HCT116 (cell line): ENCODE measurements at regions not wholly inside any gene's neighbourhood (a gene's known extent, or its start where the extent isn't known, plus 50 kb on each side); places are given as distances from the start of the nearest gene placed in this dataset.

Experiments used
- ATAC-seq: fragments of 200-7000 bp; cut with Tn5 transposase; 2 replicates; pipeline ENCODE4 v1.9.1; 2020; ENCODE audit warnings: mild to moderate bottlenecking, moderate library complexity
- BruUV-seq: library from RNA; stranded (reverse); fragments of 400-500 nt; replicated peaks from 2 replicates; lab custom pipeline; 2021; lab: Mats Ljungman, UMichigan
- CTCF ChIA-PET: fragments of 300-600 bp; sonication (Branson Sonifier 250); formaldehyde crosslinking; loops from one replicate; lab custom pipeline; 2021; ENCODE audit warnings: antibody characterized with exemption; lab: Charles Lee
- POLR2A ChIA-PET: fragments of 300-600, 350-600 bp; sonication (Branson Sonifier 250); formaldehyde crosslinking; loops from one replicate; lab custom pipeline; 2021; ENCODE audit warnings: antibody characterized with exemption; lab: Charles Lee
- RAD21 ChIA-PET, 2 experiments: fragments of 300-600 bp; sonication (Branson Sonifier 250); formaldehyde crosslinking; loops; one replicate each; lab custom pipeline; 2023; ENCODE audit warnings: low total read pairs in 2 of 2; ENCODE audit not compliant: uncharacterized antibody in 2 of 2, unreplicated experiment in 2 of 2, low non-redundant PET in 1 of 2; lab: Charles Lee
- DNase-seq: peaks from one replicate; pipeline ENCODE4 v3.0.0-alpha.2; 2010; ENCODE audit warnings: low read depth, low spot score
- H2AFZ ChIP-seq: fragments of 200-600 bp; shearing (Covaris generic), sonication (generic); 2 replicates; pipeline ENCODE4 v1.6.1; 2017; ENCODE audit warnings: low read depth, mixed run types, mixed read lengths, antibody characterized with exemption, low read length; ENCODE audit not compliant: poor library complexity, severe bottlenecking
- H3K27ac ChIP-seq: 2 replicates; pipeline ENCODE4 v1.5.1; 2012; ENCODE audit warnings: low read depth, low read length
- H3K27me3 ChIP-seq: fragments of 200-600 bp; sonication (generic); 2 replicates; pipeline ENCODE4 v1.6.1; 2016; ENCODE audit warnings: mixed run types, low read length, mixed read lengths; ENCODE audit not compliant: insufficient read depth
- H3K36me3 ChIP-seq, 2 experiments: fragments of 200-500 bp in 1 of 2; fragments of 200-600 bp in 1 of 2; sonication (Bioruptor generic) in 1 of 2; sonication (generic) in 1 of 2; 2 replicates each; pipeline versions ENCODE4 v1.5.1 to v1.6.1; 2014 to 2016; ENCODE audit warnings: low read length in 2 of 2, inconsistent platforms in 1 of 2, mixed read lengths in 1 of 2, mixed run types in 1 of 2; ENCODE audit not compliant: insufficient read depth in 2 of 2, control insufficient read depth in 1 of 2
- H3K4me1 ChIP-seq, 2 experiments: fragments of 200-600 bp in 1 of 2; sonication (generic) in 1 of 2; 2 replicates each; pipeline versions ENCODE4 v1.5.1 to v1.6.1; 2012 to 2017; ENCODE audit warnings: low read length in 2 of 2, inconsistent platforms in 1 of 2, mild to moderate bottlenecking in 1 of 2, mixed read lengths in 1 of 2, mixed run types in 1 of 2, moderate library complexity in 1 of 2; ENCODE audit not compliant: insufficient read depth in 2 of 2, control insufficient read depth in 1 of 2
- H3K4me2 ChIP-seq: fragments of 200-600 bp; sonication (generic); 2 replicates; pipeline ENCODE4 v1.6.1; 2017; ENCODE audit warnings: mixed run types, low read length, mixed read lengths
- H3K4me3 ChIP-seq, 2 experiments: fragments of 200-600 bp in 1 of 2; sonication (generic) in 1 of 2; replicated peaks in 1 of 2; 2 replicates each; pipeline ENCODE4 v1.5.1; 2011 to 2016; ENCODE audit warnings: low read length in 2 of 2, control low read depth in 1 of 2, low read depth in 1 of 2, mild to moderate bottlenecking in 1 of 2, mixed read lengths in 1 of 2, mixed run types in 1 of 2
- H3K79me2 ChIP-seq: fragments of 200-600 bp; sonication (generic); 2 replicates; pipeline ENCODE4 v1.6.1; 2017; ENCODE audit warnings: mild to moderate bottlenecking, mixed run types, low read length, moderate library complexity, mixed read lengths; ENCODE audit not compliant: insufficient read depth
- H3K9ac ChIP-seq: fragments of 200-600 bp; sonication (generic); 2 replicates; pipeline ENCODE4 v1.6.1; 2016; ENCODE audit warnings: low read length, mixed read lengths
- H3K9me2 ChIP-seq: fragments of 200-600 bp; sonication (generic), shearing (Covaris generic); 2 replicates; pipeline ENCODE4 v1.6.1; 2017; ENCODE audit warnings: mixed run types, mild to moderate bottlenecking, moderate library complexity; ENCODE audit not compliant: insufficient read depth
- H3K9me3 ChIP-seq, 2 experiments: fragments of 200-500 bp in 1 of 2; fragments of 200-600 bp in 1 of 2; sonication (Bioruptor generic) in 1 of 2; sonication (generic) in 1 of 2; 2 replicates each; pipeline ENCODE4 v1.6.1; 2014 to 2017; ENCODE audit warnings: low read length in 2 of 2, mixed read lengths in 2 of 2, inconsistent platforms in 1 of 2, low read depth in 1 of 2, mild to moderate bottlenecking in 1 of 2, mixed run types in 1 of 2, moderate library complexity in 1 of 2; ENCODE audit not compliant: control insufficient read depth in 1 of 2, insufficient read depth in 1 of 2
- H4K20me1 ChIP-seq: fragments of 200-600 bp; sonication (generic), shearing (Covaris generic); 2 replicates; pipeline ENCODE4 v1.6.1; 2017; ENCODE audit warnings: mixed run types, mild to moderate bottlenecking, moderate library complexity; ENCODE audit not compliant: insufficient read depth
- ATF3 ChIP-seq: IDR thresholded peaks from 2 replicates; pipeline ENCODE4 v1.6.1; 2012
- CEBPB ChIP-seq: IDR thresholded peaks from 2 replicates; pipeline ENCODE4 v1.6.1; 2012; ENCODE audit warnings: low read depth
- EGR1 ChIP-seq: IDR thresholded peaks from 2 replicates; pipeline ENCODE4 v1.6.1; 2012; ENCODE audit warnings: low read depth
- ELF1 ChIP-seq: IDR thresholded peaks from 2 replicates; pipeline ENCODE4 v1.6.1; 2012; ENCODE audit warnings: low read depth, borderline replicate concordance
- EZH2 ChIP-seq: fragments of 200-600 bp; sonication (generic); IDR thresholded peaks from 2 replicates; pipeline ENCODE4 v1.6.1; 2017; ENCODE audit warnings: antibody characterized with exemption, mixed run types
- JUND ChIP-seq: IDR thresholded peaks from 2 replicates; pipeline ENCODE4 v1.6.1; 2012
- MAX ChIP-seq: IDR thresholded peaks from 2 replicates; pipeline ENCODE4 v1.6.1; 2012
- POLR2AphosphoS5 ChIP-seq: IDR thresholded peaks from 2 replicates; pipeline ENCODE4 v1.6.1; 2011; ENCODE audit warnings: mild to moderate bottlenecking, low read depth, low read length, moderate library complexity
- SIN3A ChIP-seq: IDR thresholded peaks from 2 replicates; pipeline ENCODE4 v1.6.1; 2012; ENCODE audit warnings: low read depth
- YY1 ChIP-seq: IDR thresholded peaks from 2 replicates; pipeline ENCODE4 v1.6.1; 2011; ENCODE audit warnings: low read length, low read depth, moderate library complexity, mild to moderate bottlenecking; ENCODE audit not compliant: insufficient replicate concordance; ENCODE audit errors: extremely low read depth
- ZNF274 ChIP-seq: fragments of 200-500 bp; sonication (Bioruptor generic); IDR thresholded peaks from 2 replicates; pipeline ENCODE4 v1.6.1; 2014; ENCODE audit warnings: mild to moderate bottlenecking, low read depth, low read length, inconsistent platforms
- intact Hi-C: fragments of 100-400 bp; cut with micrococcal nuclease; formaldehyde crosslinking; loops from 2 replicates; pipeline ENCODE4 v1.10.0; 2022

- TF ChIP-seq MAX (no peak), POLR2AphosphoS5 (no peak), JUND (no peak), ATF3 (no peak), ZNF274 (no peak), SIN3A (no peak), ELF1 (no peak)
These were observed 671.5 kb upstream of the SLC8A1 start (continued) for GRCh38 chr2:41123341-41123740.

- intact Hi-C loops, result no loop called here
- H3K9ac ChIP-seq, result no peak overlapping the region
- no peak overlapping the region for H3K27ac ChIP-seq
- no peaks in the 10 kb centered on the region for H3K9me2 ChIP-seq
- BruUV-seq, result no TSS peak
- ChIA-PET RAD21 (no interaction called here), CTCF (no interaction called here), POLR2A (no interaction called here)
- H3K9me3 ChIP-seq, result peaks cover 0 to 5% of the 10 kb centered on the region in 2 experiments; a peak in 2 of 4 replicates
- H3K36me3 ChIP-seq, result no peaks in the 10 kb centered on the region
- no peak overlapping the region for H3K4me2 ChIP-seq
- H3K79me2 ChIP-seq, result no peaks in the 10 kb centered on the region
- H3K4me1 ChIP-seq, result no peaks in the 10 kb centered on the region
- no peak for ATAC-seq
- no peaks in the 10 kb centered on the region for H4K20me1 ChIP-seq
- H3K4me3 ChIP-seq, result no peak overlapping the region
- TF ChIP-seq YY1 (no peak), SIN3A (no peak), POLR2AphosphoS5 (no peak), EZH2 (no peak), EGR1 (no peak), CEBPB (no peak)
- H3K27me3 ChIP-seq, result no peaks in the 10 kb centered on the region
- H2AFZ ChIP-seq, result no peak overlapping the region
- no peak for DNase-seq
These were observed 675.5 kb upstream of the SLC8A1 start for GRCh38 chr2:41127351-41127750.
